NCI-H82 (cell line): ENCODE measurements at regions not wholly inside any gene's neighbourhood (a gene's known extent, or its start where the extent isn't known, plus 50 kb on each side); places are given as distances from the start of the nearest gene placed in this dataset.

Source experiments
- DNase-seq: peaks from one replicate; lab custom pipeline; 2025; lab: John Stamatoyannopoulos, UW

DNA sequence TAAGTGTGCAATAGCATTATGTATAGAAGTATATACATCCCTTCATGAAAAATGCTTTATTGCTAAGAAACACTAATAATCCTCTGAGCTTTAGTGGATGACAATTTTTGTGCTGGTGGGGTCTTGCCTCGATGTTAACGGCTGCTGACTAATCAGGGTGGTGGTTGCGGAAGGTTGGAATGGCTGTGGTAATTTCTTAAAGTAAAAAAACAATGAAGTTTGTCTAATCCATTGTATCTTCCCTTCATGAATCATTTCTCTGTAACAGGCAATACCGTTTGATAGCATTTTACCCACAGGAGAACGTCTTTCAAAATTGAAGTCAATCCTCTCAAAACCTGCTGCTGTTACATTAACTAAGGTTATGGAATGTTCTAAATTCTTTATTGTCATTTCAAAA is 816.5 kb upstream of the GJE1 start:
- no peak for DNase-seq

DNA sequence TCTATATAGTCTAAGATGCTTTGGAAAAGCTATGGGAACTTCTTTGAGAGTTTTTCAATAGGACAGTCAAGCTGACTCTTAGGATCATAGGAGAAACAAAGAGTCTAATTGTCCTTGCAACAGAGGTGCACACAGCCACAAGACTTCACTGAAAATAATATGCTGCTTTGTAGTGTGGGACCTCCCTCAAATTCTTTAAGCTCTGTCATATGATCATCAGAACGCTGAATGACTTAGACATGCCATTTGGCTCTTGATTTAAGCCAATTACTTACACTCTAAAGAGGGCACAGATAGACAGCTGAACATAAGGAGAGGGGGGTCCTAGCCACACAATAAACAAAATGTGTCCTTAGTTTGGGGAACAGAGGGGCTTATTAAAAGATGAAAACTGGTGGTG is 818.7 kb upstream of the GJE1 start:
- peak; percentile 86 for DNase-seq

DNA sequence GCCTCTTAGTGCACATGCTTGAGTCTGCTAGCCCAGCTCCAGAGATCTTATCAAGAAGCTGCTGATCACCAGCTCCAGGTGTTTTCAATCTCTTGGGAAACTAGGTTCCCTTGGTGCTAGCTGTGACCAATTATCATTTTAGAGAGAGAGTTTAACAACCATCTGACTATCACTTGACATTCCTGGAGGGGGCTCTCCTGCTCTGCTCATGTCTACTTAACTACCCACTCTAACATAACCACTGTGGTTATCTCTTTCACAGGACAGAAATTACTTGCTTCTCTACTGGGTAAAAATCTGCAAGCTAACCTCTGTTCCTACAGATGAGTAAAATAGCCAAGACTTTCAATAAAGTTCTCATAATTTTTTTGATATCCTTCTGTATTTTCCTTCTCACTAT is 823.4 kb upstream of the GJE1 start:
- peak; percentile 5 for DNase-seq

DNA sequence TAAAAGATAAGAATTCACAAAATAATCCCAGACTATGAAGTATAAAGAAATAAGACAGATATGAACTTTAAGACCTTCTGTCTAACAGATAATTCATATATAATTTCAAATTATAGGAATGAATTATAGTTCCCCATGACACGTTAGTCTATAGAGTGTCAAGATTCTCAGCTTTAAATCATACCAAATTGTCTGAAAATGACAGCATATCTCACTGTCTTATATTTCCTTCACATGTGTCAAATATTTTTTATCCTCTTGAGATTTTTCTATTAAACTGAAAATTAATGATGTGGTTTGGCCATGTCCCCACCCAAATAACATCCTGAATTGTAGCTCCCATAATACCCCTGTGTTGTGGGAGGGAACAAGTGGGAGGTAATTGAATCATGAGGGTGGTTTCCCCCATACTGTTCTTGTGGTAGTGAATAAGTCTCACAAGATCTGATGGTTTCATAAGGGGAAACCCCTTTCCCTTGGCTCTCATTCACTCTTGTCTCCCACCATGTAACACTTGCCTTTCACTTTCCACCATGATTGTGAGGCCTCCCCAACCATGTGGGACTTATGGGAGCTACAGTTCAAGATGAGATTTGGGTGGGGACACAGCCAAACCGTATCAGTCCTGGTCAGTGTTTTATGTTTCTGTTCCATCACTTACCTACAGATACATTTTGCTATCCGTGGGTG is 825.3 kb upstream of the GJE1 start:
- DNase-seq = no peak

DNA sequence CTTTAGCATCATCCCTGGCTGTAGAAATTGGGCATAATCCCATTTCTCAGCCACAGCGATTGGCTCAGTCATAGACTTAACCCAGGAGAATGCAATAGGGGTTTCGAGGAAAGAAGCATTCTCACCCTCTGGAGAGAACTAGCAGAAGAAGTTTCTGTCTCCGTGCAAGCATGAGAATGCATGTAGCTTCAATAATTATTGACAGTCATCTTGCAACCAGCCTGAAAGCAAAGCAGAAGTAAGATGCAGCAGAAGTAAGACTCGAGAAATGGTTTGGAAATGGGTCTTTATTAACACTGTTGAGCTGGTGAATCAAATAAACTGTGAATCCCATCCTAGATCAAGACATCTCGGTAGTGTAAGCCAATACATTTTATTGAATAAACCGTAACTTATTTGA is 828.8 kb upstream of the GJE1 start:
- no peak for DNase-seq

DNA sequence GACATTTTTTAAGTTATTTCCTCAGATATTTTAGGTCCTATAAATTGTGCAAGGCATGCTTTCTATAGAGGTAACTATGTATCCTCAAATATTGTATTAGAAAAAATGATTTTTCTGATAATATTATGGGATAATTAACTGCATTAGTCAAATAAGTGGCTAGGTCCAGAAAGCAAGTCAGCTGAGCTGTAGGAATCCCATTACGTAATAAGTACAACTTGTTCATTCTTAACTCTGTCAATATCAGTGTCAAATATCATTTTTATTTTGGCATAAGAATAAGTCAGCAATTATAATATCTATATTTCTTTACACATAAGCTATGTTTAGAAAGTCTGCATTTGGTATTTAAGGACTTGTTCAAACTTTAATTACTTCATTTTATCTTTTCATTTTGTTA is 830.9 kb upstream of the GJE1 start:
- no peak for DNase-seq

DNA sequence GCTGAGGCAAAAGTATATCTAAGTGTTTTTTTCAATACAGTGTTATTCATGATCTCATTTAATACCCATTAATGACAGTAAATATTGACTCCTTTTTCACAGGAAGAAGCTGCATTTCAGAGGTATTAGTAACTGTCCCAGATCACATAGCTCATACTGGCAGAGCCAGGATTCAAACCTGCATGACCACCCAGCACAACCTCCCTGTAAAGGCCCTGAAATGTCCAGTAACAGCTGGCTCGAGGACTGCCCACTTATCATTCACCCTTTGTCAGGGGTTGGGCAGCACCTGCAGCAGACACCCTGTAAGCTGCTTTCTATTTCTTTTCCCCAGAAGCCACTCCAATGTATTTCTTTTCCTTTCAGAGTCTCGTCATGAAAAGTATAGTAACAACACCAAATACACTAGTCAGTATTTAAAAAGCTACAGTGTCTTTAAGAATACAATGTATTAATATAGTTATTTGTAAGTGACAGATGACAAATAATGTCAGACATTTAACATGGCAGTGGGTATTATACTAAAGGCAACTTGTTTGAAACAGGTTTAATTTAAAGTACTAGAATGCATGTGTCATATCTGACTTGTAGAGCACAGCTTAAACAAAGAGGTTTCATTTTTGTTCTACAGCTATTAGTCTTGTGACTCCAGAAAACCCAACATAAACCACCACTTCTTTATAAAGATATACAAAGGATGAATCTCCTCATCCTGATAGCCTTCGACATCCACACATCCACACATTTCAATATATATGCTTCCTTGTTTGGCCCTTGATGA is 841.6 kb upstream of the GJE1 start:
- no peak for DNase-seq

DNA sequence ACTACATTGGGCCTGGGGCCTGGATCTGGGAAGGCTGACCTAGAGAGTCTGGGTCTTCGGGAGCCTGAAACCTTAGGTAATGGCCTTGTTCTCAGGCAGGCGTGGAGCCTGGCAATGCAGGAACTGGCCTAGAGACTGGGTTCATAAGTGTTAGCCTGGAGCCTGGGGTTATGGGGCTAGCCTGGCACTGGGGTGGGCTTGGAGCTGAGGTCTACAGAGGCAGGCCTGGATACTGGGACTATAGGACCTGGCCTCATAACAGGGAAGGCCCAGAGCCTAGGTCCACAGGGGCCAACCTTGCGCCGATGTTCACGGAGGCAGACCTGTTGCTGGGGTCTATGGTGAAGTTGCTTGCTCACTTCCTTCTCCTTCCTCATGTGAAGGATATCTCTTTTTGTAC is 843.8 kb upstream of the GJE1 start:
- DNase-seq = no peak

DNA sequence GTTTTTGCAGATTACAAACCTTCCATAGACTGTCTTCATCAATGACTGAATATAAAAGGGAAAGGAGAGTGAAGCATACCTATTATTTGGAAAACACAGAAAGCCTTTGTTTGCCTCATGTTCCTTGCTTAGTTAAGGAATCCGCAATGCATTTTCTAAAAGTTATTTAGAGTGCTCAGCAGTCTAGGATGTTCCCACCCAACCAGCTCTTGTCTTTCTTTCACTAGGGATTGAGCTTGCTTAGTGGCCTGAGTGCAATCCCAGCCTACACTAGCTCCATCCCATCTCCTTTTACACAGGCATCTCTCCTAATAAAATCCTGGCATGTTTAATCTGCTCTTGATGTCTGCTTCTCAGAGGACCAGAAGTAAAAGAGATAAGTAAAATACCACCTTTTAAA is 850.5 kb upstream of the GJE1 start:
- DNase-seq = peak; percentile 20

DNA sequence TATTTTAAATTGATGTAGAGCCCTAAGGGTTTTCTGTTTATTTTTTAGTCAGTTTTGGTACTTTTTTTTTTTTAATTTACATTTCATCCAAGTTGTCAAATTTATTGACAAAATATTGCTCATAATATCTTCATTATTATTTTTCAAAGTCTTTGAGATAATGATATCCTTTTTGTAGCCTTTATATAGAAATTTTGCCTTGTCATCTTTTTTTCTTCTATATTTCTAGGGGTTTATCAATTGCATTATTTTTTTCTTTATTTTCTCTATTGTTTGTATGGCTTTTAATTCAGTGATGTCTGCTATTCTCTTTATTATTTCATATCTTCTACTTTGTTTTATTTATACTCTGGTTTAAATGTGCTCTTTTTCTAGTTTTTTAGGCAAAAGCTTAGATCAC is 863.0 kb upstream of the GJE1 start:
- no peak for DNase-seq

DNA sequence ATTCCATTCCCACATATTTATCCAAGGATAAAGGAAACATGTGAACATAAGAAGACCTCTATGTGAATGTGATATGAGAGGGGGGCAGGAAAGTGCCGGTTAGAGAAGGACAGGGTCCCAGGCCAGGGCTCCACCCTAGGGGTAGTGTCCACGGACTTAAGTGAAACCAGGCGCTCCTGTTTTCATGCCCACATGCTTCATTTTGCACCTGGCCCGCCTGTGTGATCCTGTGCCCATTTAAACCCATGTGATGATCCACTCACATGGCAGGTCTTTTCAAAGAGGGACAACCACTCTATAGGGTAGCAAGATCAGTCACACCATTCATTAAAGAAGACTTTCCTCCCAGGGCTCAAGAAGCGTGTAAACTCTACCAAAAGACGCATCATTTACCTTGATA is 865.3 kb upstream of the GJE1 start:
- no peak for DNase-seq

DNA sequence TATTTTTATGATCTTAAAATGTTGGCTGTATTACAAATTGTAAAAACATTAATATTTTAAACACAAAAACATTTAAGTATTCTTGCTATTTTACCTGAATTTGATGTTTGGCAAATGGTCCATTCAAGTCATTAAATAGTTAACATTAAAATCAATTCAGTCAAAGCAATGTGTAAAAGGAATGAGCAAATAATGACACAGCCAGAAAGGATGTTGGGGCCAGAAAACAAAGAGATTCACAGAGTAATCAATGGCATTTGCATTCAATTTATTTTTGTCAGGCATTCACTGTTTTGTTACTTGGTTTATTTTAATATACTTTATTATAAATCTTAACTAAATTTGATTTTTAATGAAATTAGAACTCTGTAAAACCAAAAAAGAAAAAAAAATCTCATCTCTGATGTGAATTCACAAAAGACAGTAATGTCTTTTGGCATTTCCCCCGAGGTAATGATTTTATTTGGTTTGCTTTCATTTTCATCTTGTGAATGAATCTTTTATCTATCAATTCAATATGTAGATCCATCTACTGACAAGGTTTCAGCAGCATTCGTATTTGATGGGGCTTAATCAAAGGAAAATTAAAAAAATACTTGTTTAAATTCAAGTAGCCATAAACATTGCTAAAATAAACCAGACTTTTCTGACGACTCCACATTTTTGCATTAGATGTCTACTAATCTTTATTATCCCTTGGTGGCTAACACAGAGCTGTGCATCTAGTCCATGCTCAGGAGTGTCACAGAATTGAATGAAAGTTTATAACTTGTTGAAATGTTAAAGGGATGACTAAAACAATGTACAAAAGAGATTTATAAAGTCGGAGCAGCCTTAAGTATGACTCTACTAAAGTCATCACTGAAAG is 866.7 kb upstream of the GJE1 start:
- DNase-seq = no peak

DNA sequence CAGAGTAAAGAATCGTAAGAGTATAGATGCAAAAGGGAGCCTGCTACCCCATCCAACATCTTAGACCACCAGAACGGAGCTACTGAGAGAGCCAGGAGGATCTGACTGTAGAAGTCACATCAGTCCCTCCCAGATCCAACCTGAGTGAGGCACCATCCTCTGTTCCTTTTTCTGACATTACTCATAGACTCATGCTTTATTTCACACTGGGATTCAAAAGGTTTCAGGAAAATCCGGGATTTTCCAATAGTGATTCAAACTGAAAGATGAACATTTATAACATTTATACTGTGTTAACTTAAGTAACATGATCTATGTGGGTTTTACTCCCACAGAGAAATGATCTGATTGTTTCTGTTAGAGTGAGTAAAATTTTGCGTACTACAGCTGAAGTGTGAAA is 868.6 kb upstream of the GJE1 start:
- DNase-seq = no peak

DNA sequence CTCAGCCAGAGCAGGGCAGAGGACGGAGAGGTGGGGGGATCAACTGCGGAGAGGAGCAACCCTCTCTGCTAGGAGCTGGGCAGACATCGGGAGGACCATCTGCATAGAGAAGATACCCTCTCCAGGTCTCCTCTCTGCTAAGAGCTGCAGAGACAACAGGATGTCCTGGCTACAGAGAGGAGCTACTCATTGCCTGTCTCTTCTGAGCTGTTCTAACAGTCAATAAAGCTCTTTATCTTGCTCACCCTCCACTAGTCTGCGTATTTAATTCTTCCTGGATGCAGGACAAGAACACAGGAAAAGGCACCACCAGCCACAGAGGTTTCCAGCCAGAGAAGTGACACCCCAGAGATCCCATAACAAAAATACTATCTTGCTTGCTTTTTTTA is 871.1 kb upstream of the GJE1 start:
- DNase-seq = no peak

DNA sequence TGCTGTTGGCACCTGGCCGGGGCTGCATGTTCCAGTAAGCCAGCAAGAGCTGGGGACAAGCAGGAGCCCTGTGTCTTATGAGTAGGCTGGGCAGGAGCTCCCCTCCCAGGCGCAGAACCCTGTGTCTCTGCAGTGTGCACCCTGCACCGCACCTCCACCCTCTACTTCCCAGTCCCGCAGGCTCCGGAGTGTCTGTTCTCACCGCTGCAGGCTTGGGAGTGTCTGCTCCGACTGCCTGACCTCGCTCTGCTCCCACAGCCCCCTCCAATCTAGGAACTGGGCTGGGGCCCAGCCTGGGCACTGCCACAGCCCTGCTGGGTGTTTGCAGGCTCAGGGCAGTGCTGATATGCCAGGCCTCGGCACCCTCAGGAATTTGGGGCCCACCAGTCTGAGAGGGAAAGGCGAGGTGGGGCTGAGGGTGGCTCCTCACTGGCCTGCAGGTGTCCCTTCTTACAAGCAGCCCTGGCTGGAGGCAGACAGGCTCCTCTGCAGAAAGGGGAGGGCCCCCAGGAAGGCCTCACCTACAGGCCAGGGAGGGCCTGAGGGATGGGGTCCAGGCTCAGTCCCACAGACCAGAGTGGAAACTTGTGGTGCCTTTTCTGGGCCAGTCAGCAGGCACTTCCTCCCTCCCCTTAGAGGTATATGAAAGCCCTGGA is 871.6 kb upstream of the GJE1 start:
- no peak for DNase-seq

DNA sequence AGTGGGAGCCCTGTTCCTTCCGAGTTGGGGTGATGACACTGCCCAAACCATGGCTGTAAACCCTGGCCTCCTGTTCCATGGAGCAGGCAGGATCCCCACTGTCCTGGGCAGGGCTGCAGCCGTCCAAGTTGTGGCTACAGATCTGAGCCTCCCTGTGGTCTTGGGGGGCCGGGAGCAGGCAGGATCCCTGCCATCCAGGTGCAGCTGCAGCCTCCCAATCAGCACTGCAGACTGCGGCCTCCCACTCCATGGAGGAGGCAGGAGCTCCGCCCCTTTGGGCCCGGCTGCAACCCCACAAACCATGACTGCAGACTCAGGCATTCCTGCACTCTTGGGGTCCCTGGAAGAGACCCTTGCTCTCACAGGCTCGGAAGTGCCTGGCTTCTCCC is 872.1 kb upstream of the GJE1 start:
- DNase-seq = no peak

DNA sequence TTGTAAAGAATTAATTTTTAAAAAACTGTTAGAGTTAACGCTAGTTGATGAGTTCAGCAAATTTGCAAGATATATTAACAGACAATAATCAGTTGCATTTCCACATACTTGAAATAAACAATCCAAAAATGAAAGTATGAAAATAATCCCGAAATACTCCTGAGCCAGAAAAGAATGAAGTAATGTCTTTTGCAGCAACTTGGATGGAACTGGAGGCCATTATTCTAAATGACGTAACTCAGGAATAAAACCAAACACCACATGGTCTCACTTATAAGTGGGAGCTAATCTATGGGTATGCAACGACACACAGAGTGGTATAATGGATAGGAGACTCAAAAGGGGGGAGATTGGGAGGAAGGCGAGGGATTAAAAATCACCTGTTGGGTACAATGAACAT is 872.9 kb upstream of the GJE1 start:
- DNase-seq = no peak

DNA sequence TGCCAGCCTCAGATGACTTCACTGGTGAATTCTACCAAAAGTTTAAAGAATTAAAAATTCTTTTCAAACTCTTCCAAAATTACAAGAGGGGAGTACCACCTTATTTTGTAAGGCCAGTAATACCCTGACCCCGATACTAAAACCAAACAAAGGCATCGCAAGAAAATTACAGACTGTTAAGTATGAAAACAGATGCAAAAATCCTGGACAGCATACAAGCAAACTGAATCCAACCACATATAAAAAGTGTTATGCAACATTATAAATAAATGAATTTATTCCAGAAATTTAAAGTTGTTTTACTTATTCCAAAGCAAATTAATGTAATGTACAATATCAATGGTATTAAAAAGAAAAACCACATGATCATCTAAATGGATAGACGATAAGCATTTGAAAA is 873.6 kb upstream of the GJE1 start:
- DNase-seq = no peak

DNA sequence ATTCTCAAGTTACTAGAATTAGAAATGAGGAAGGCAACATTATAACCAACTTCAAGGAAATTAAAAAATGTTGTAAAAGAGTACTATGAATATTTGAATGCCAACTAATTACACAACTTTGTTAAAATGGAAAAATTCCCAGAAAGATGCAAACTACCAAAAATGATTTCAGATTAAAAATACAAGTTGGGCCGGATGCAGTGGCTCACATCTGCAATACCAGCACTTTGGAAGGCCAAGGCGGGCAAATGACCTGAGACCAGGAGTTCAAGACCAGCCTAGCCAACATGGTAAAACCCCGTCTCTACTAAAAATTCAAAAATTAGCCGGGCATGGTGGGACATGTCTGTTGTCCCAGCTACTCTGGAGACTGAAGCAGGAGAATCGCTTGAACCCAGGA is 874.2 kb upstream of the GJE1 start:
- no peak for DNase-seq

DNA sequence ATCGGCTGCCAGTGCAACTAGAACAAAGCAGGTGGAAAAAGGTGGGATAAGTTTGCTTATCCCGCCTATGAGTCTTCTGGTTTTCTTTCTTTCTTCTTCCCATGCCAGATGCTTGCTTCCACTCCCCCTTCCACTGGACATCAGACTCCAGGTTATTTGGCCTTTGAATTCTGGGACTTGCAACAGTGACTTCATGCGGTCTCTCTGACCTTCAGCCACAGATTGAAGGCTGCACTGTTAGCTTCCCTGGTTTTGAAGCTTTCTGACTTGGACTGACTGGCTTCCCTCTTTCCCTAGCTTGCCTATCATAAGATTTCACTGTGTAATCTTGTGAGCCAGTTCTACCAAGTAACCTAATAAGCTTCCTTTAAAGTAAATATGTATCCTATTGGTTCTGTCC is 878.4 kb upstream of the GJE1 start:
- DNase-seq = no peak

DNA sequence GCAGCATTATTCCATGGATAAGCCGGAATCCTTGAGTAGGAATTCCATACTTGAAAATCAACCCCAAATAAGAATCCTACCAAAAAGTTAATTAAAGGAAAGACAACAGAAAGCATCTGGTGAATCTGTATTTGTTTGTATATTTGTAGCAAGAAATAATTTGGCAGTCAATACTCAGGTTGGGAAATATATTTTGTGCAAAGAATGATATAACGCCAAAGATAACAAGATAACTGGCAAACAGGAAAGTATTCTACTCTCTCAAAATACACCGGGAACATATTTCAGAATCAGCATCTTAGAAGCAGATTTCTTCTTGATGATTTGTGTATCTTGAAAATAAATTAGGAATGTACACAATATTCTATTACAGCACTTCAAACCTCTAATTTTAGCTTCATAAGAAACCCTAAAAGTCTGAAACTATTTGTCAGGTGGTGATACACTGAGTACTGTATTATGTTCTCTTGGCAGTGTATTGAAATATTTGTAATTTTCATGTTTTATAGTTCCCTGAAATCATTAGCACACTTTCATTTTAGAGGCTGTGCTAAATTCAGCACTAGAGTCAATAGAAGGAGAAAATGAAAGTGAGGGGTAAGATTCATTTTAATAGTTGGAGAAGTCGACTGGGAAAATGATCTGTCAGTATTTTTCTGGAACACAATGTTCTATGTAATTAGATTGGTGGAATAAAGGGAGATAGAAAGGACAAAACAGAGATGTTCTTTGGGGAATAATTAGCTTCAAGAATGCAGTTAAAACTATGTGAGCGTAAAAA is 879.7 kb upstream of the GJE1 start:
- DNase-seq = no peak

DNA sequence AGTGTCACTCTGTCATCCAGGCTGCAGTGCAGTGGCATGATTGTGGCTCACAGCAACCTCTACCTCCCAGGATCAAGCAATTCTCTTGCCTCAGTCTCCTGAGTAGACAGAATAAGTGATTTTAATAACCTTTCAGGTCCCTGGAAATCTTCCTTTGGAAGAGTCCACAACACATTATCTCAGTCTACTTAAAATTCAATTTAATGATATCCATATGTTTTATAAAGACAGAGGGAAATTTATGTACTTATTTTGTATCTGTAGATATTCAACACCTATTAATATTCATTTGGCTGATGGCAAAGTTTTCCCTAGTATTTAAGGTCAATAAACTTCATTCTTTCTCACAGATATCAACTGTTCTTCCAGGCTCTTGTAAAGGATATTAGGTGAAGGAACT is 881.4 kb upstream of the GJE1 start:
- no peak for DNase-seq
